NCI-H526 (cell line): ENCODE measurements at regions not wholly inside any gene's neighbourhood (a gene's known extent, or its start where the extent isn't known, plus 50 kb on each side); places are given as distances from the start of the nearest gene placed in this dataset.

Experiments used
- DNase-seq, 2 experiments: peaks; one replicate each; lab custom pipeline; 2025; lab: John Stamatoyannopoulos, UW

- no peak for DNase-seq
Measured at GRCh38 chr4:99712530-99712929, 54.9 kb upstream of the C4orf54 start.

DNA sequence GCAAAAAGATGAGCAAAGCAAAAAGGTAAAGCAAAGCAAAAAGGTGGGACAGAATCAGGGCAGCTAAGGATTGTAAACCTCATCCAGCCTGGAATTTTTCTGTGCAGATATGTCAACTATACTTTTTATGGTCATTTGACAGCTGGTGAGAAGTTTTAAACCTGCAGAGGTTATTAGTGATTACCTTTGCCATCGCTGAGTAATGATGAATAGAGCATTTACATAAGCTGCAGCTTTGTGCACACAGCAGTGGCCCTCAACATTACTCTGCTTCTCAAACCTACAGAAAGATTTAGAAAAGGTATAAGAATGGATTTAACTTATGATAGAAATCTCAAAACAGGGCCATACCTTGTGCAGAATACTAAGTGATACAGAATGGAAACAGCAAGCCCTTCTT is 54.5 kb upstream of the C4orf54 start:
- no peak for DNase-seq

- DNase-seq, result no peak
Measured at GRCh38 chr4:99711657-99712056, 54.0 kb upstream of the C4orf54 start.

GRCh38 chr4:99710681-99711345 is 53.2 kb upstream of the C4orf54 start:
- DNase-seq, result no peak

GRCh38 chr4:99710020-99710419 is 52.4 kb upstream of the C4orf54 start:
- no peak for DNase-seq

GRCh38 chr4:99708551-99708950 is 50.9 kb upstream of the C4orf54 start:
- DNase-seq, result no peak
